Calu3 (cell line): ENCODE measurements at regions not wholly inside any gene's neighbourhood (a gene's known extent, or its start where the extent isn't known, plus 50 kb on each side); places are given as distances from the start of the nearest gene placed in this dataset.

Source experiments
- BruUV-seq: library from RNA; stranded (reverse); fragments of 400-500 nt; replicated peaks from 2 replicates; lab custom pipeline; 2021; lab: Mats Ljungman, UMichigan
- CTCF ChIA-PET: fragments of 300-600 bp; sonication (Branson Sonifier 250); formaldehyde crosslinking; loops from one replicate; lab custom pipeline; 2022; ENCODE audit warnings: antibody characterized with exemption; lab: Charles Lee
- DNase-seq: peaks from one replicate; pipeline ENCODE4 v3.0.0; 2022
- H3K27ac Mint-ChIP-seq: one replicate; pipeline ENCODE4 v1.8.0; 2022; ENCODE audit warnings: mixed read lengths; ENCODE audit not compliant: unreplicated experiment
- H3K27me3 Mint-ChIP-seq: one replicate; pipeline ENCODE4 v1.8.0; 2022; ENCODE audit warnings: mixed read lengths; ENCODE audit not compliant: unreplicated experiment
- H3K36me3 Mint-ChIP-seq: one replicate; pipeline ENCODE4 v1.8.0; 2022; ENCODE audit warnings: mild to moderate bottlenecking, moderate library complexity, mixed read lengths; ENCODE audit not compliant: insufficient read depth, unreplicated experiment
- H3K4me1 Mint-ChIP-seq: one replicate; pipeline ENCODE4 v1.8.0; 2022; ENCODE audit warnings: mild to moderate bottlenecking, low read depth, mixed read lengths; ENCODE audit not compliant: unreplicated experiment
- H3K4me3 Mint-ChIP-seq: one replicate; pipeline ENCODE4 v1.8.0; 2022; ENCODE audit warnings: mild to moderate bottlenecking, low read depth, moderate library complexity, mixed read lengths; ENCODE audit not compliant: unreplicated experiment
- H3K9me3 Mint-ChIP-seq: one replicate; pipeline ENCODE4 v1.8.0; 2022; ENCODE audit warnings: low read depth, mixed read lengths; ENCODE audit not compliant: unreplicated experiment
- intact Hi-C: fragments of 100-400 bp; cut with micrococcal nuclease; formaldehyde crosslinking; loops from one replicate; pipeline ENCODE4 v1.10.0; 2022; ENCODE audit not compliant: unreplicated experiment
- TF ChIP-seq, protein P1 (sequence below): fragments of 200-600 bp; IDR thresholded peaks from one replicate; pipeline ENCODE4 v1.8.0; 2022; ENCODE audit warnings: antibody characterized with exemption; ENCODE audit not compliant: unreplicated experiment

DNA sequence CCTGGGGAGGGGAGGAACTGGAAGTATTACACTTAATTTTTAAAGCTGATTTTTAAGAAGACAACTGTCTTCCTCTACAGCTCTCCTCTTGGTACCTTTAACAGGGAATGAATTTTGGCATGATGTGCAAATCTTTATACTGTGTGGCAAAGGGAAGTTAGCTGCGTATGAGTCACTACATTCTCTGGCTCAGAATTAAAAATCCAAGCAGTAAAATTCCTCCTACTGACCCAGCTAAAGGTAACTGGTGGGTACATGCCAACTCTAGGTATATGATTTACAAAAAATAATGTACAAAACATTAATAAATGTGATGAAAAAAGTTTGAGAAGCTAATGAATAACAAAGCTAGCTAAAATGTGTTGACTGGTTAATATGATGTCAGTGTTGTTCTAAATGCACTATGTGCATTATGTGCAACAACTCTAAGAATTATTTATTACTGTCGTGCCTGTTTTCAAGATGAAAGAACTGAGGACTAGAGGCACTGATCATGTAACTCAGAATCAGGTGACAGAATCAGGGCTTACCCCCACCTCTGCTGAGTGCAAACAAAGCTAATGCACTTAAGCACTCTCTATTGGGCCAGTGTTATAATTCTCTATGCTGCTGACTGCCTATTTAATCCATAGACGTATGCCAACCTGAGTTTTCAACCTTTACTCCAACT lies 194.7 kb upstream of the CADPS start:
- DNase-seq: no peak
- Mint-ChIP-seq H3K4me3 (no peak overlapping the region), H3K27me3 (no peaks in the 10 kb centered on the region), H3K36me3 (no peaks in the 10 kb centered on the region), H3K9me3 (peaks cover 2% of the 10 kb centered on the region), H3K4me1 (peaks cover 15% of the 10 kb centered on the region), H3K27ac (no peak overlapping the region)
- intact Hi-C loops: loop anchor here (1.0 to 10.0 kb wide), 5 partner anchors 24 to 405 kb away; partner anchors contain the start of gene CADPS
- TF ChIP-seq, protein P1, sequence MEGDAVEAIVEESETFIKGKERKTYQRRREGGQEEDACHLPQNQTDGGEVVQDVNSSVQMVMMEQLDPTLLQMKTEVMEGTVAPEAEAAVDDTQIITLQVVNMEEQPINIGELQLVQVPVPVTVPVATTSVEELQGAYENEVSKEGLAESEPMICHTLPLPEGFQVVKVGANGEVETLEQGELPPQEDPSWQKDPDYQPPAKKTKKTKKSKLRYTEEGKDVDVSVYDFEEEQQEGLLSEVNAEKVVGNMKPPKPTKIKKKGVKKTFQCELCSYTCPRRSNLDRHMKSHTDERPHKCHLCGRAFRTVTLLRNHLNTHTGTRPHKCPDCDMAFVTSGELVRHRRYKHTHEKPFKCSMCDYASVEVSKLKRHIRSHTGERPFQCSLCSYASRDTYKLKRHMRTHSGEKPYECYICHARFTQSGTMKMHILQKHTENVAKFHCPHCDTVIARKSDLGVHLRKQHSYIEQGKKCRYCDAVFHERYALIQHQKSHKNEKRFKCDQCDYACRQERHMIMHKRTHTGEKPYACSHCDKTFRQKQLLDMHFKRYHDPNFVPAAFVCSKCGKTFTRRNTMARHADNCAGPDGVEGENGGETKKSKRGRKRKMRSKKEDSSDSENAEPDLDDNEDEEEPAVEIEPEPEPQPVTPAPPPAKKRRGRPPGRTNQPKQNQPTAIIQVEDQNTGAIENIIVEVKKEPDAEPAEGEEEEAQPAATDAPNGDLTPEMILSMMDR: no peak
- no TSS peak for BruUV-seq
- CTCF ChIA-PET: interaction anchor here (0.6 to 1.6 kb wide), 7 partner anchors 14 to 233 kb away, joined by 3 to 8 read pairs (median 4); no protein-coding TSS in a partner anchor

DNA sequence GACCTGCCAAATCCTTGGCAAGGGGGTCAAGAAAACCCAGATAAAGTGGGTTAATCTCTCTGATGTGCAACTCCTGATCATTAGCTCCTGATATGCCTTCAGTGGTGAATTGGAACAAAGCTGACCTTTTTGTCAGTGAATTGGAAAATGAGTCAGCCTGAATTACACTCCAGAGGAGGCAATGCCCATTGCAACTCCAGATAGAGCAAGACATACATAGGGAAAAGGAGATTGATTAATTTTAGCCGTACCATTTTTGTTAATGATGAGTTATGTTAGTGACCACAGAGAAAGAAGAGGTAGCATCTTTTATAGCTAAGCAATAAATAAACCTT lies 195.2 kb upstream of the CADPS start:
- Mint-ChIP-seq H3K4me1 (peaks cover 14% of the 10 kb centered on the region), H3K4me3 (no peak overlapping the region), H3K9me3 (peaks cover 2% of the 10 kb centered on the region), H3K36me3 (no peaks in the 10 kb centered on the region), H3K27ac (no peak overlapping the region), H3K27me3 (no peaks in the 10 kb centered on the region)
- no TSS peak for BruUV-seq
- intact Hi-C loops: loop anchor here (5.0 kb wide), 3 partner anchors 73 to 193 kb away; partner anchors contain the start of gene CADPS
- no peak for DNase-seq
- TF ChIP-seq, protein P1: no peak
- CTCF ChIA-PET: interaction anchor here (0.9 to 1.6 kb wide), 5 partner anchors 23 to 233 kb away, joined by 3 to 8 read pairs (median 5); no protein-coding TSS in a partner anchor

DNA sequence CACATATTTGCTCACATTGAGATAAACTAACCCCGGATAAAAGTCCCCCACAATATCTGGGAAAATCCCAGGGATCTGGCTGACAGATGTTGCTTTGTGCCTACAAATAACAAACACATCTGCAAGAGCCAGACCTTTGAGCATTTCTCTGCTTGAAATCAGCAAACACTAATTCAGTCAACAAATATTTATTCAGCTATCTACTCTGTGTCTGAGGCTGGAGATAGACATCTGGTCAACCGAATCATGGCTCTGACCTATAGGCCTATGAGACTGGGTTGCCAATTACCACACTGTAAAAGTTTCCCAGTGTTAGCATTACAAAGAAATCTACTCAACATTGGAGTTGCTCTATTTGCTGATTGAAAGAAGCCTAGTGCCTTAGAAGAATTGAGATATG lies 201.1 kb upstream of the CADPS start:
- H3K27ac Mint-ChIP-seq: no peak overlapping the region
- H3K9me3 Mint-ChIP-seq: peaks cover 2% of the 10 kb centered on the region
- peaks cover under 1% of the 10 kb centered on the region for H3K4me1 Mint-ChIP-seq
- no peaks in the 10 kb centered on the region for H3K36me3 Mint-ChIP-seq
- no peak overlapping the region for H3K4me3 Mint-ChIP-seq
- CTCF ChIA-PET: no interaction called here
- peaks cover 11% of the 10 kb centered on the region for H3K27me3 Mint-ChIP-seq
- intact Hi-C loops: no loop called here
- TF ChIP-seq, protein P1: no peak
- no TSS peak for BruUV-seq
- DNase-seq: no peak

DNA sequence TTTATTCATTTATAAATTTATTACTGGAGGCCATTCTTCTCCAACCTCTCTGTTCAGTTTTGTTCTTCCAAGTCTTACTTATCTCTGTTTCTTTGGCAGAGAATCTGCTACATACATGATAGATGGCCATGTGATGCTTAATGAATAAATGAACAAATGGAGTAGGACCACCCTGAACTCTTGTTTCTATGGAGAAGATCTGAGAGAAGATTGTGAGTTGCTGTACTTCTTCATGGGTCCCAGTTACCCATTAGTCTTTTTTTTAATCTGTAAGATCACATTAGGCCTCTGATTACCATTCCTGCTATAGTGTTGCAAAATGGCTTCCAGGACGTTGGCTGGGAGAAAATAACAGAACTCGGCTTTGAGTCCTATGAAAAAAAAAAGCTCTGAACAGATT lies 191.9 kb upstream of the SYNPR start:
- intact Hi-C loops: no loop called here
- no peak overlapping the region for H3K4me3 Mint-ChIP-seq
- H3K9me3 Mint-ChIP-seq: peaks cover 6% of the 10 kb centered on the region
- no peak for DNase-seq
- TF ChIP-seq, protein P1: no peak
- H3K36me3 Mint-ChIP-seq: no peaks in the 10 kb centered on the region
- CTCF ChIA-PET: no interaction called here
- H3K4me1 Mint-ChIP-seq: no peaks in the 10 kb centered on the region
- no peaks in the 10 kb centered on the region for H3K27me3 Mint-ChIP-seq
- no peak overlapping the region for H3K27ac Mint-ChIP-seq
- no TSS peak for BruUV-seq
